Mesenchymal stem cell (in vitro differentiated cells and primary cell): ENCODE measurements at regions not wholly inside any gene's neighbourhood (a gene's known extent, or its start where the extent isn't known, plus 50 kb on each side); places are given as distances from the start of the nearest gene placed in this dataset.

ENCODE experiments used
- DNase-seq: peaks from one replicate; pipeline ENCODE4 v3.0.0-alpha.2; 2013
- H2AFZ ChIP-seq: one replicate; pipeline ENCODE4 v1.6.1; 2013; ENCODE audit warnings: low read depth, mild to moderate bottlenecking, control low read depth, inconsistent platforms, low read length, moderate library complexity
- H2AK5ac ChIP-seq: 2 replicates; pipeline ENCODE4 v1.6.1; 2013; ENCODE audit warnings: low read length, moderate library complexity, mild to moderate bottlenecking, inconsistent platforms; ENCODE audit not compliant: severe bottlenecking
- H2BK120ac ChIP-seq: one replicate; pipeline ENCODE4 v1.6.1; 2013; ENCODE audit warnings: low read depth, mild to moderate bottlenecking, inconsistent platforms, low read length, moderate library complexity
- H2BK12ac ChIP-seq, 2 experiments: one replicate each; pipeline ENCODE4 v1.6.1; 2013; ENCODE audit warnings: inconsistent platforms in 2 of 2, low read length in 2 of 2, mild to moderate bottlenecking in 2 of 2, moderate library complexity in 2 of 2, control low read depth in 1 of 2
- H2BK15ac ChIP-seq: one replicate; pipeline ENCODE4 v1.6.1; 2013; ENCODE audit warnings: mild to moderate bottlenecking, low read depth, inconsistent platforms; ENCODE audit not compliant: poor library complexity, severe bottlenecking
- H2BK5ac ChIP-seq: 2 replicates; pipeline ENCODE4 v1.6.1; 2013; ENCODE audit warnings: low read depth, mild to moderate bottlenecking, low read length, control low read depth, inconsistent platforms; ENCODE audit not compliant: poor library complexity, severe bottlenecking
- H3K14ac ChIP-seq, 2 experiments: one replicate each; pipeline ENCODE4 v1.6.1; 2013; ENCODE audit warnings: inconsistent platforms in 2 of 2, low read length in 2 of 2, control low read depth in 1 of 2, mild to moderate bottlenecking in 1 of 2, moderate library complexity in 1 of 2
- H3K18ac ChIP-seq, 2 experiments: one replicate each; pipeline ENCODE4 v1.6.1; 2013; ENCODE audit warnings: inconsistent platforms in 2 of 2, low read length in 2 of 2, control low read depth in 1 of 2, low read depth in 1 of 2, mild to moderate bottlenecking in 1 of 2
- H3K23ac ChIP-seq, 2 experiments: one replicate each; pipeline ENCODE4 v1.6.1; 2013; ENCODE audit warnings: inconsistent platforms in 2 of 2, low read length in 2 of 2, mild to moderate bottlenecking in 2 of 2, moderate library complexity in 2 of 2, control low read depth in 1 of 2
- H3K27ac ChIP-seq: 2 replicates; pipeline ENCODE4 v1.5.1; 2013; ENCODE audit warnings: mild to moderate bottlenecking, moderate library complexity, low read length, control low read depth, inconsistent platforms; ENCODE audit not compliant: poor library complexity, severe bottlenecking
- H3K27me3 ChIP-seq, 2 experiments: 2 replicates each; pipeline versions ENCODE4 v1.6.1 to v1.7.0; 2013; ENCODE audit warnings: low read length in 2 of 2, mild to moderate bottlenecking in 2 of 2, moderate library complexity in 2 of 2, control low read depth in 1 of 2, inconsistent platforms in 1 of 2; ENCODE audit not compliant: control insufficient read depth in 1 of 2, insufficient read depth in 1 of 2
- H3K36me3 ChIP-seq, 2 experiments: 2 replicates each; pipeline versions ENCODE4 v1.6.1 to v1.7.0; 2013; ENCODE audit warnings: low read length in 2 of 2, control low read depth in 1 of 2, inconsistent platforms in 1 of 2, low read depth in 1 of 2, mild to moderate bottlenecking in 1 of 2; ENCODE audit not compliant: insufficient read depth in 2 of 2, control insufficient read depth in 1 of 2
- H3K4ac ChIP-seq, 2 experiments: one replicate each; pipeline ENCODE4 v1.6.1; 2013; ENCODE audit warnings: inconsistent platforms in 2 of 2, low read length in 2 of 2, mild to moderate bottlenecking in 2 of 2, moderate library complexity in 2 of 2, control low read depth in 1 of 2, low read depth in 1 of 2
- H3K4me1 ChIP-seq: 2 replicates; pipeline ENCODE4 v1.6.1; 2013; ENCODE audit warnings: low read depth, low read length, control low read depth; ENCODE audit not compliant: control insufficient read depth, insufficient read depth
- H3K4me2 ChIP-seq: 2 replicates; pipeline ENCODE4 v1.6.1; 2013; ENCODE audit warnings: low read length, mild to moderate bottlenecking, inconsistent platforms; ENCODE audit not compliant: poor library complexity, severe bottlenecking
- H3K4me3 ChIP-seq, 2 experiments: 2 replicates each; pipeline versions ENCODE4 v1.5.1 to v1.7.0; 2013; ENCODE audit warnings: low read length in 2 of 2, mild to moderate bottlenecking in 2 of 2, control low read depth in 1 of 2, low read depth in 1 of 2; ENCODE audit not compliant: insufficient read depth in 1 of 2
- H3K79me1 ChIP-seq: replicated peaks from 2 replicates; pipeline ENCODE4 v1.6.1; 2013; ENCODE audit warnings: mild to moderate bottlenecking, control low read depth, low read length, inconsistent platforms; ENCODE audit not compliant: poor library complexity, severe bottlenecking
- H3K9ac ChIP-seq: 2 replicates; pipeline ENCODE4 v1.7.0; 2013; ENCODE audit warnings: mild to moderate bottlenecking, low read length, moderate library complexity
- H3K9me3 ChIP-seq: 2 replicates; pipeline ENCODE4 v1.7.0; 2013; ENCODE audit warnings: mild to moderate bottlenecking, low read length; ENCODE audit not compliant: control insufficient read depth
- H4K8ac ChIP-seq: one replicate; pipeline ENCODE4 v1.6.1; 2013; ENCODE audit warnings: inconsistent platforms, mild to moderate bottlenecking, low read length, moderate library complexity
- H4K91ac ChIP-seq: one replicate; pipeline ENCODE4 v1.6.1; 2013; ENCODE audit warnings: mild to moderate bottlenecking, low read length, inconsistent platforms
- WGBS: methylation state at CpG from one replicate; pipeline ENCODE4 v1.1.7; 2013; ENCODE audit warnings: mixed read lengths; 5-methylcytosine and 5-hydroxymethylcytosine counted together

GRCh38 chr10:125217990-125218675 lies 57.8 kb upstream of the CTBP2 start:
- Histone ChIP-seq H3K4me3 (no peak overlapping the region), H3K79me1 (no peaks in the 10 kb centered on the region), H3K4ac (no peak overlapping the region), H3K9ac (no peak overlapping the region), H3K27ac (no peak overlapping the region), H2BK15ac (no peak overlapping the region), H3K4me1 (no peaks in the 10 kb centered on the region), H3K27me3 (peaks cover 16 to 34% of the 10 kb centered on the region in 2 experiments), H2BK12ac (no peak overlapping the region), H2BK120ac (no peak overlapping the region), H3K23ac (no peak overlapping the region), H3K18ac (no peak overlapping the region), H2AK5ac (no peak overlapping the region), H2AFZ (no peak overlapping the region), H4K8ac (no peak overlapping the region), H3K9me3 (no peaks in the 10 kb centered on the region), H3K36me3 (no peaks in the 10 kb centered on the region), H3K4me2 (no peak overlapping the region), H4K91ac (no peak overlapping the region), H3K14ac (no peak overlapping the region), H2BK5ac (no peak overlapping the region)
- 88% methylated on average over 6 of the region's 8 CpGs for WGBS
- DNase-seq, result no peak

DNA sequence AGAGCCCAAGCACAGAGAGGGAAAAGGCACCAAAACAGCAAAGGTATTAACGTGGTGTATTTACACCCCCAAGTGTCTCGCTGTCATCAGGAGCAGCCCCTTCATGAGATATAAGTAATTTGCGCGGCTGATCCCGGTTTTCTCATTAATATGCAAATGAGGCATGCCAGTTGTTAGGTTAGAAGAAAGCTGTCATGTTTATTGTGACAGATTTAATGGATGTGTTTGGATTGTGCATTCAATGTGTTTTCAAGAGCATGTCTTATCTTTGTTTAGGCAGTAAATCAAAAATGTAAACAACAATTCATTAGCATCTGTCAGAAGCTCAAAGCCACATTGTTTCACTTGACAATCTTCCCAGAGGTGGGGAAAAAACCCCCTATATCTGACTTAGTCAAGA lies 56.5 kb upstream of the CTBP2 start:
- WGBS, result 75% methylated on average over 5 of the region's 5 CpGs
- H2AK5ac ChIP-seq, result no peak overlapping the region

GRCh38 chr10:125216309-125216708 lies 55.9 kb upstream of the CTBP2 start:
- no peak overlapping the region for H4K91ac ChIP-seq
- H3K9me3 ChIP-seq, result no peaks in the 10 kb centered on the region
- no peak overlapping the region for H2BK120ac ChIP-seq
- H4K8ac ChIP-seq, result no peak overlapping the region
- no peak overlapping the region for H2AK5ac ChIP-seq
- no peak overlapping the region for H3K4me3 ChIP-seq
- no peaks in the 10 kb centered on the region for H3K4me1 ChIP-seq
- no peak overlapping the region for H3K18ac ChIP-seq
- H3K27me3 ChIP-seq, result peaks cover 10 to 27% of the 10 kb centered on the region in 2 experiments
- H2BK12ac ChIP-seq, result no peak overlapping the region
- no peak overlapping the region for H3K9ac ChIP-seq
- no peak overlapping the region for H3K14ac ChIP-seq
- no peak overlapping the region for H3K4ac ChIP-seq
- H3K36me3 ChIP-seq, result no peaks in the 10 kb centered on the region
- WGBS, result 89% methylated on average over 3 of the region's 3 CpGs
- no peak overlapping the region for H2BK5ac ChIP-seq
- no peaks in the 10 kb centered on the region for H3K79me1 ChIP-seq
- no peak overlapping the region for H3K23ac ChIP-seq
- no peak overlapping the region for H2BK15ac ChIP-seq
- no peak overlapping the region for H3K4me2 ChIP-seq
- no peak overlapping the region for H3K27ac ChIP-seq
- no peak overlapping the region for H2AFZ ChIP-seq
- no peak for DNase-seq

More for the DNA sequence above, 56.5 kb upstream of the CTBP2 start:
- no peak overlapping the region for H2AFZ ChIP-seq
- no peak overlapping the region for H3K9ac ChIP-seq
- H3K4me2 ChIP-seq, result no peak overlapping the region
- H2BK15ac ChIP-seq, result no peak overlapping the region
- H4K8ac ChIP-seq, result no peak overlapping the region
- H3K23ac ChIP-seq, result no peak overlapping the region
- H3K18ac ChIP-seq, result no peak overlapping the region
- no peak overlapping the region for H2BK5ac ChIP-seq
- no peaks in the 10 kb centered on the region for H3K79me1 ChIP-seq
- H3K4me1 ChIP-seq, result no peaks in the 10 kb centered on the region
- peaks cover 12 to 30% of the 10 kb centered on the region in 2 experiments for H3K27me3 ChIP-seq
- no peak overlapping the region for H3K27ac ChIP-seq
- H3K9me3 ChIP-seq, result no peaks in the 10 kb centered on the region
- H3K4me3 ChIP-seq, result no peak overlapping the region
- H2BK120ac ChIP-seq, result no peak overlapping the region
- no peak overlapping the region for H3K14ac ChIP-seq
- H3K36me3 ChIP-seq, result no peaks in the 10 kb centered on the region
- no peak overlapping the region for H2BK12ac ChIP-seq
- DNase-seq, result no peak
- no peak overlapping the region for H4K91ac ChIP-seq
- H3K4ac ChIP-seq, result no peak overlapping the region

GRCh38 chr10:125214283-125214570 lies 53.9 kb upstream of the CTBP2 start:
- no peak overlapping the region for H3K4me3 ChIP-seq

More at GRCh38 chr10:125214283-125214570, 53.9 kb upstream of the CTBP2 start:
- Histone ChIP-seq H3K4me1 (peaks cover 7% of the 10 kb centered on the region), H3K27me3 (peaks cover 9 to 17% of the 10 kb centered on the region in 2 experiments), H3K23ac (no peak overlapping the region), H2BK5ac (no peak overlapping the region), H3K18ac (no peak overlapping the region), H2BK120ac (no peak overlapping the region), H2BK15ac (no peak overlapping the region), H2AK5ac (no peak overlapping the region), H3K9me3 (no peaks in the 10 kb centered on the region), H3K79me1 (no peaks in the 10 kb centered on the region), H4K8ac (no peak overlapping the region), H2AFZ (no peak overlapping the region), H3K36me3 (no peaks in the 10 kb centered on the region), H3K27ac (no peak overlapping the region), H3K4ac (no peak overlapping the region), H4K91ac (no peak overlapping the region), H3K4me2 (no peak overlapping the region), H3K9ac (no peak overlapping the region), H2BK12ac (no peak overlapping the region), H3K14ac (no peak overlapping the region)
- no CpG with 5 or more reads among the region's 2 CpGs for WGBS
- DNase-seq, result no peak
